DMS153 treated with DMSO at 0.1 percent for 48 hours (cell line): ENCODE measurements at regions not wholly inside any gene's neighbourhood (a gene's known extent, or its start where the extent isn't known, plus 50 kb on each side); places are given as distances from the start of the nearest gene placed in this dataset.
A peak's percentile ranks its signal among the peaks of the same experiment; 100 is the strongest.
"Not testable (repeated sequence)": the region's sequence is repeated elsewhere in the genome, so short reads cannot be mapped to it uniquely, and the experiment has no call there.

Experiments used
- DNase-seq: peaks from one replicate; lab custom pipeline; 2025; ENCODE audit not compliant: unreplicated experiment; lab: John Stamatoyannopoulos, UW

GRCh38 chr12:92436856-92437255 lies 265.9 kb upstream of the PLEKHG7 start:
- no peak for DNase-seq

- no peak for DNase-seq
Measured at GRCh38 chr12:92434607-92435025, 268.2 kb upstream of the PLEKHG7 start.

GRCh38 chr12:92432724-92433441 lies 269.9 kb upstream of the PLEKHG7 start:
- DNase-seq: no peak

GRCh38 chr12:92431146-92431545 lies 271.6 kb upstream of the PLEKHG7 start:
- DNase-seq: no peak

GRCh38 chr12:92426332-92426731 lies 276.5 kb upstream of the PLEKHG7 start:
- DNase-seq: no peak

GRCh38 chr12:92425165-92425564 lies 277.6 kb upstream of the PLEKHG7 start:
- DNase-seq: no peak

- DNase-seq: no peak
Measured at GRCh38 chr12:92424338-92424737, 278.5 kb upstream of the PLEKHG7 start.

GRCh38 chr12:92421701-92422100 lies 276.1 kb upstream of the BTG1 start:
- no peak for DNase-seq

- DNase-seq: no peak
Measured at GRCh38 chr12:92421042-92421441, 275.4 kb upstream of the BTG1 start.

- no peak for DNase-seq
Measured at GRCh38 chr12:92419201-92419600, 273.6 kb upstream of the BTG1 start.

- no peak for DNase-seq
Measured at GRCh38 chr12:92418381-92418780, 272.7 kb upstream of the BTG1 start.

GRCh38 chr12:92417373-92417772 lies 271.7 kb upstream of the BTG1 start:
- no peak for DNase-seq

- no peak for DNase-seq
Measured at GRCh38 chr12:92416385-92416812, 270.8 kb upstream of the BTG1 start.

- DNase-seq: no peak
Measured at GRCh38 chr12:92414170-92415070, 268.8 kb upstream of the BTG1 start.

GRCh38 chr12:92413286-92413685 lies 267.6 kb upstream of the BTG1 start:
- DNase-seq: no peak

GRCh38 chr12:92412856-92413255 lies 267.2 kb upstream of the BTG1 start:
- no peak for DNase-seq

- no peak for DNase-seq
Measured at GRCh38 chr12:92411687-92412086, 266.0 kb upstream of the BTG1 start.

- peak; percentile 23 for DNase-seq
Measured at GRCh38 chr12:92408072-92408900, 262.6 kb upstream of the BTG1 start.

- DNase-seq: not testable (repeated sequence)
Measured at GRCh38 chr12:92406404-92407070, 260.9 kb upstream of the BTG1 start.

GRCh38 chr12:92405801-92406251 lies 260.2 kb upstream of the BTG1 start:
- not testable (repeated sequence) for DNase-seq

GRCh38 chr12:92404921-92405320 lies 259.3 kb upstream of the BTG1 start:
- DNase-seq: no peak
